ENCODE measurements at regions not wholly inside any gene's neighbourhood (a gene's known extent, or its start where the extent isn't known, plus 50 kb on each side); places are given as distances from the start of the nearest gene placed in this dataset.

DNA sequence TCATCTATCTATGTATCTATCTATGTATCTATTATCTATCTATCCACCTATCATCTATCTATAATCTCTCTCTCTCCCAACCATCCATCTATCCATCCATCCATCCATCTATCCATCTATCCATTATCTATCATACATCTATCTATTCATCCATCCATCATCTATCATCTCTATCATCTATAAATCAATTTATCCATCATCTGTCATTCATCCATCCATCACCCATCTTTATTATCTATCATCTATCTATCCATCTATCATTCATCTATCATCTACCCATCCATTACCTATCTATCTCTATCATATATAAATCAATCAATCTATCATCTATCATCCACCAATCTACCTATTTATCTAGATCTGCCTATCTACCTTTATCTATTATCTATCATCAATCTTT lies 69.4 kb upstream of the PPP2R3B start:
- TF ChIP-seq, protein P1, sequence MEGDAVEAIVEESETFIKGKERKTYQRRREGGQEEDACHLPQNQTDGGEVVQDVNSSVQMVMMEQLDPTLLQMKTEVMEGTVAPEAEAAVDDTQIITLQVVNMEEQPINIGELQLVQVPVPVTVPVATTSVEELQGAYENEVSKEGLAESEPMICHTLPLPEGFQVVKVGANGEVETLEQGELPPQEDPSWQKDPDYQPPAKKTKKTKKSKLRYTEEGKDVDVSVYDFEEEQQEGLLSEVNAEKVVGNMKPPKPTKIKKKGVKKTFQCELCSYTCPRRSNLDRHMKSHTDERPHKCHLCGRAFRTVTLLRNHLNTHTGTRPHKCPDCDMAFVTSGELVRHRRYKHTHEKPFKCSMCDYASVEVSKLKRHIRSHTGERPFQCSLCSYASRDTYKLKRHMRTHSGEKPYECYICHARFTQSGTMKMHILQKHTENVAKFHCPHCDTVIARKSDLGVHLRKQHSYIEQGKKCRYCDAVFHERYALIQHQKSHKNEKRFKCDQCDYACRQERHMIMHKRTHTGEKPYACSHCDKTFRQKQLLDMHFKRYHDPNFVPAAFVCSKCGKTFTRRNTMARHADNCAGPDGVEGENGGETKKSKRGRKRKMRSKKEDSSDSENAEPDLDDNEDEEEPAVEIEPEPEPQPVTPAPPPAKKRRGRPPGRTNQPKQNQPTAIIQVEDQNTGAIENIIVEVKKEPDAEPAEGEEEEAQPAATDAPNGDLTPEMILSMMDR (IDR thresholded peaks at IDR 0.05; ENCODE audit: low read depth, low read length): no peak
- no peak for TF ChIP-seq POLR2A (IDR thresholded peaks at IDR 0.05; ENCODE audit: extremely low read depth, insufficient read length)
- TF ChIP-seq, protein P2, sequence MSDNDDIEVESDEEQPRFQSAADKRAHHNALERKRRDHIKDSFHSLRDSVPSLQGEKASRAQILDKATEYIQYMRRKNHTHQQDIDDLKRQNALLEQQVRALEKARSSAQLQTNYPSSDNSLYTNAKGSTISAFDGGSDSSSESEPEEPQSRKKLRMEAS (IDR thresholded peaks at IDR 0.05; ENCODE audit: low read depth, low read length): no peak
